Stomach (tissue), 8 donors: ENCODE measurements at regions not wholly inside any gene's neighbourhood (a gene's known extent, or its start where the extent isn't known, plus 50 kb on each side); places are given as distances from the start of the nearest gene placed in this dataset.

Experiments
- DNase-seq, 2 donors: peaks; one replicate each; pipeline versions ENCODE4 v3.0.0 to v3.0.0-alpha.2; 2013 to 2019
- H3K27ac ChIP-seq, 5 donors: fragments of 200-600 bp in 4 of 5; sonication (generic) in 4 of 5; one replicate each; pipeline ENCODE4 v1.5.1; 2013 to 2019; ENCODE audit warnings: mild to moderate bottlenecking in 1 of 5, moderate library complexity in 1 of 5
- H3K27me3 ChIP-seq, 3 donors: fragments of 200-600 bp; sonication (generic); one replicate each; pipeline ENCODE4 v1.5.1; 2017 to 2019; ENCODE audit warnings: mixed run types in 1 of 3
- H3K36me3 ChIP-seq, 4 donors: fragments of 200-600 bp; sonication (generic); 1 replicate in 3 of 4; 2 replicates in 1 of 4; pipeline ENCODE4 v1.5.1; 2016 to 2019
- H3K4me1 ChIP-seq, 4 donors: fragments of 200-600 bp; sonication (generic); one replicate each; pipeline ENCODE4 v1.5.1; 2016 to 2019
- H3K4me3 ChIP-seq, 4 donors: fragments of 200-600 bp; sonication (generic) in 3 of 4; one replicate each; pipeline ENCODE4 v1.5.1; 2016 to 2019; ENCODE audit warnings: mild to moderate bottlenecking in 1 of 4
- H3K9me3 ChIP-seq, 4 donors: fragments of 200-600 bp; sonication (generic); one replicate each; pipeline ENCODE4 v1.5.1; 2016 to 2019
- EP300 ChIP-seq: sonication (generic); formaldehyde crosslinking; IDR thresholded peaks from one replicate; pipeline ENCODE4 v1.6.1; 2017; ENCODE audit warnings: antibody characterized with exemption
- POLR2A ChIP-seq, 4 donors: fragments of 450-650 bp; IDR thresholded peaks; one replicate each; pipeline ENCODE4 v1.6.1; 2016; ENCODE audit warnings: antibody characterized with exemption in 4 of 4, control low read depth in 2 of 4, mild to moderate bottlenecking in 1 of 4, moderate library complexity in 1 of 4
- POLR2AphosphoS5 ChIP-seq, 3 donors: sonication (generic); formaldehyde crosslinking; IDR thresholded peaks; one replicate each; pipeline ENCODE4 v1.6.1; 2016; ENCODE audit warnings: antibody characterized with exemption in 3 of 3
- WGBS, 5 donors: extraction: QIAGEN DNeasy Blood & Tissue Kit in 3 of 5; methylation state at CpG; one replicate each; pipeline versions ENCODE4 v1.1.5 to v1.1.7; 2013 to 2018; 5-methylcytosine and 5-hydroxymethylcytosine counted together
- intact Hi-C: fragments of 100-400 bp; cut with DNase I; formaldehyde crosslinking; loops from one replicate; pipeline ENCODE4 v1.15.1; 2023; ENCODE audit warnings: low total_unique reads
- TF ChIP-seq, protein P1 (sequence below), 7 experiments: fragments of 450-650 bp in 4 of 7; fragments of 200-600 bp in 3 of 7; sonication (generic) in 3 of 7; IDR thresholded peaks; one replicate each; pipeline ENCODE4 v1.5.1; 2016 to 2019; ENCODE audit warnings: antibody characterized with exemption in 7 of 7, control low read depth in 2 of 7, mild to moderate bottlenecking in 1 of 7
- donor health status: healthy with polysubstance abuse.
- donor health status: Bipolar disorder and iron deficiency.
- donor health status: healthy.

DNA sequence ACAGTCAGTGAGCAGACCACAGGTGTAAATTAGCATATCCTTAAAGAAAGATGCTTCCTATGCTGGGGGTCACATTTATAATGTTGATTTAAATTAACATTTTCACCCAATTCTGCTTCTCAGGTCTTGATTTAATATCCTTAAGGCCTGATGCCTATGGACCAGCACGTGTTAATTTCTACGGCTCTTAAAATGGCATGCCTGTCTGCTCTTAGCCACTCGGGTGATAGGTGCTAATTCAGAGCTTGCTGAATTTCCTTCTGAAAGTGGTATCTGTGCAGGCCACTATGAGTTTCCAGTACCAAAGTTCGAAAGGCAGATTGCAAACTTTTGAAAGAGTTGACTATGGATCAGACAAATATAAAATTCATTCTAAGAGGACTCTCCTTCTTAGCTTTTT lies 487.4 kb upstream of the ADGRL2 start:
- no peaks in the 10 kb centered on the region for H3K4me1 ChIP-seq
- intact Hi-C loops: no loop called here
- H3K27ac ChIP-seq: no peak overlapping the region
- no peak for TF ChIP-seq POLR2AphosphoS5 (IDR thresholded peaks at IDR 0.05)
- no peak for TF ChIP-seq POLR2A (IDR thresholded peaks at IDR 0.05)
- no peak for TF ChIP-seq EP300
- TF ChIP-seq, protein P1, sequence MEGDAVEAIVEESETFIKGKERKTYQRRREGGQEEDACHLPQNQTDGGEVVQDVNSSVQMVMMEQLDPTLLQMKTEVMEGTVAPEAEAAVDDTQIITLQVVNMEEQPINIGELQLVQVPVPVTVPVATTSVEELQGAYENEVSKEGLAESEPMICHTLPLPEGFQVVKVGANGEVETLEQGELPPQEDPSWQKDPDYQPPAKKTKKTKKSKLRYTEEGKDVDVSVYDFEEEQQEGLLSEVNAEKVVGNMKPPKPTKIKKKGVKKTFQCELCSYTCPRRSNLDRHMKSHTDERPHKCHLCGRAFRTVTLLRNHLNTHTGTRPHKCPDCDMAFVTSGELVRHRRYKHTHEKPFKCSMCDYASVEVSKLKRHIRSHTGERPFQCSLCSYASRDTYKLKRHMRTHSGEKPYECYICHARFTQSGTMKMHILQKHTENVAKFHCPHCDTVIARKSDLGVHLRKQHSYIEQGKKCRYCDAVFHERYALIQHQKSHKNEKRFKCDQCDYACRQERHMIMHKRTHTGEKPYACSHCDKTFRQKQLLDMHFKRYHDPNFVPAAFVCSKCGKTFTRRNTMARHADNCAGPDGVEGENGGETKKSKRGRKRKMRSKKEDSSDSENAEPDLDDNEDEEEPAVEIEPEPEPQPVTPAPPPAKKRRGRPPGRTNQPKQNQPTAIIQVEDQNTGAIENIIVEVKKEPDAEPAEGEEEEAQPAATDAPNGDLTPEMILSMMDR (IDR thresholded peaks at IDR 0.05): no peak
- no peaks in the 10 kb centered on the region for H3K36me3 ChIP-seq
- H3K4me3 ChIP-seq: no peak overlapping the region
- H3K9me3 ChIP-seq: no peaks in the 10 kb centered on the region
- WGBS, 5 donors: 82 to 86% (median 83%) methylated on average over 4 of the region's 4 CpGs
- no peak for DNase-seq
- H3K27me3 ChIP-seq: no peaks in the 10 kb centered on the region

DNA sequence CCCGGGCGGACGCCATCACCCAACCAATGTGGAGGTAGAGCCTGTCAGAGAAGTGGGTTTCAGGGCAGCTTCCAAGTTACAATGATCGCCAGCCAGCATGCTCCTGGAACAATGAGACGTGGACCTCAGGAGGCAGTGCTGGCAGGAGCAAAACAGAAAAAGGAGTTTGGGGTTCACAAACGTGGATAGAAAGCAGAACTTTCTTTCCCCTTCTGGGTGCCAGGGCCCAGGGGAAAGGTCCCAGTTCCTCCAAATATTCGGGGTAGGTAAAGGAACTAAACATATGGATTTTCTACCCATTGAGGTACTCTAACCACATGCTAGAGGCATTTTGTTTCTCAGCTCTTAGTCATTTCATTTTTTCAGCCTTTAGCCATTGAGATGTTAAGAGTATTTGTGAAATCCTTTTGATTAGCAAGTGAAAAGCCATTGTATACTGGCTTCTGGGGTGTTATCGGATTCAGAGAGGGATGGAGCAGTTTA lies 488.4 kb upstream of the ADGRL2 start:
- Histone ChIP-seq H3K27me3 (no peaks in the 10 kb centered on the region), H3K4me1 (no peaks in the 10 kb centered on the region), H3K27ac (no peak overlapping the region), H3K36me3 (no peaks in the 10 kb centered on the region), H3K4me3 (no peak overlapping the region), H3K9me3 (no peaks in the 10 kb centered on the region)
- no peak for DNase-seq
- TF ChIP-seq POLR2AphosphoS5 (IDR thresholded peaks at IDR 0.05) (no peak), EP300 (no peak), POLR2A (IDR thresholded peaks at IDR 0.05) (no peak)
- TF ChIP-seq, protein P1 (IDR thresholded peaks at IDR 0.05): no peak
- WGBS, 5 donors: 84 to 92% (median 88%) methylated on average over 8 of the region's 8 CpGs
- intact Hi-C loops: no loop called here

DNA sequence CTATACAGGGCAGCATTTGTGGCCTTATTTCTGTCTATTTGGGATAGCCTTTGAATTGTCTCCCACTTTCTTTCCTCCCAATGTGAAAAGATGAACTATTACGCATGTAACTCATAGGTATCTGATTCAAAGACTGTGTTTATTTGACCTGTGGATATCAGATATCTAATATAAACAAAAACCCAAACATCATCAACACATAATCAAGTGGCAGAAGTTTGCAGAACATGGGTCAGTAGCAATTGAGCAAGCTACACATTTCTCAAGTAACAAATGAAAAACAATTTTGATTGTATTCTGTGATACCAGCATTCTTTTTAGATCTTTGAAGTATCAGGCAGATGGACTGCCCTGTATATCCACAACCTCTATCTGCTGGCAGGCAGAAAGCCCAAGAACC lies 490.5 kb upstream of the ADGRL2 start:
- intact Hi-C loops: no loop called here
- no peaks in the 10 kb centered on the region for H3K9me3 ChIP-seq
- DNase-seq: no peak

DNA sequence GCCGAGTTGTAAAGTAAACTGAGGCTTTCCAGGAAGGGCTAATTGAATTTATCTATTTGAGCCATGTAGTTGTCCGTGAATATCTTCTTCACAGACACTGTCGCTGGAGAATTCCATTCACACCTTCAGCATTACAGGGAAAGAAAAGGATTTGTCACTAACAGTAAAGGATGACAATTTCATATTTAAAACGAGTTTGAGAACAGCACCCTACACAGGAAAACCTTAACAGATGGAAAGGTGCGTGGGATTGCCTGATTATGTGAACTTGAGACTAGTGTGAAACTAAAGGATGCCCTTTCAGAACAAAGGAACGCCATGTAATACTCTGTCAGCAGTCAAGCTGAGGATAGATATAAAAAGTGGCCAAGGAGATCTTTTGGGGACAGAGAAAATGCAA lies 492.5 kb upstream of the ADGRL2 start:
- no peak for TF ChIP-seq EP300
- no peak for TF ChIP-seq POLR2A (IDR thresholded peaks at IDR 0.05)
- TF ChIP-seq, protein P1 (IDR thresholded peaks at IDR 0.05): no peak
- TF ChIP-seq POLR2AphosphoS5 (IDR thresholded peaks at IDR 0.05): no peak
- no peak for DNase-seq
- no peaks in the 10 kb centered on the region for H3K27me3 ChIP-seq
- no peaks in the 10 kb centered on the region for H3K36me3 ChIP-seq
- H3K27ac ChIP-seq: no peak overlapping the region
- peaks cover 0 to 9% (median 0%) of the 10 kb centered on the region in 4 donors for H3K4me1 ChIP-seq
- intact Hi-C loops: no loop called here
- H3K9me3 ChIP-seq: no peaks in the 10 kb centered on the region
- H3K4me3 ChIP-seq: no peak overlapping the region
- 53 to 76% (median 65%) methylated on average over 6 of the region's 6 CpGs for WGBS, 5 donors

More for the DNA sequence above, 490.5 kb upstream of the ADGRL2 start:
- Histone ChIP-seq H3K36me3 (no peaks in the 10 kb centered on the region), H3K4me3 (no peak overlapping the region), H3K4me1 (peaks cover 0 to 9% (median 0%) of the 10 kb centered on the region in 4 donors), H3K27me3 (no peaks in the 10 kb centered on the region), H3K27ac (no peak overlapping the region)
- WGBS, 5 donors: 75 to 93% (median 88%) methylated on average over 1 of the region's 1 CpG
- TF ChIP-seq EP300 (no peak), POLR2AphosphoS5 (IDR thresholded peaks at IDR 0.05) (no peak), POLR2A (IDR thresholded peaks at IDR 0.05) (no peak)
- TF ChIP-seq, protein P1 (IDR thresholded peaks at IDR 0.05): no peak
